MM.1S (cell line): ENCODE measurements at regions not wholly inside any gene's neighbourhood (a gene's known extent, or its start where the extent isn't known, plus 50 kb on each side); places are given as distances from the start of the nearest gene placed in this dataset.
"Not testable (repeated sequence)": the region's sequence is repeated elsewhere in the genome, so short reads cannot be mapped to it uniquely, and the experiment has no call there.

Experiments used
- CTCF ChIP-seq: fragments of 300-600 bp; sonication (generic); IDR thresholded peaks from 2 replicates; pipeline ENCODE4 v1.5.1; 2016; ENCODE audit warnings: antibody characterized with exemption, low read length, mixed read lengths
- EZH2 ChIP-seq: fragments of 300-600 bp; sonication (generic); optimal IDR thresholded peaks from 2 replicates; pipeline ENCODE3; 2017; ENCODE audit warnings: low read depth, mild to moderate bottlenecking, antibody characterized with exemption, low read length, mixed read lengths

GRCh38 chr11:89654669-89655068 lies 55.4 kb upstream of the TRIM77 start:
- not testable (repeated sequence) for TF ChIP-seq CTCF, EZH2
